PFSK-1 (cell line): ENCODE measurements at regions not wholly inside any gene's neighbourhood (a gene's known extent, or its start where the extent isn't known, plus 50 kb on each side); places are given as distances from the start of the nearest gene placed in this dataset.

Experiments
- FOXP2 ChIP-seq: optimal IDR thresholded peaks from 2 replicates; pipeline ENCODE3; 2011; ENCODE audit warnings: borderline replicate concordance, control low read depth, inconsistent platforms; ENCODE audit not compliant: insufficient read depth; ENCODE audit errors: extremely low read length, extremely low read depth
- POLR2AphosphoS5 ChIP-seq: IDR thresholded peaks from 2 replicates; pipeline ENCODE4 v1.6.1; 2012; ENCODE audit warnings: low read depth, mild to moderate bottlenecking, control low read depth, low read length, moderate library complexity
- REST ChIP-seq, 2 experiments: IDR thresholded peaks; 2 replicates each; pipeline versions ENCODE4 v1.6.1 to v1.8.0; 2011 to 2012; ENCODE audit warnings: low read depth in 2 of 2, low read length in 2 of 2, control low read depth in 1 of 2, inconsistent platforms in 1 of 2, mild to moderate bottlenecking in 1 of 2, moderate library complexity in 1 of 2; ENCODE audit not compliant: insufficient read depth in 1 of 2
- SIN3A ChIP-seq: IDR thresholded peaks from 2 replicates; pipeline ENCODE4 v1.6.1; 2012; ENCODE audit warnings: mild to moderate bottlenecking, low read length, moderate library complexity, borderline replicate concordance; ENCODE audit not compliant: insufficient read depth
- TAF1 ChIP-seq: IDR thresholded peaks from 2 replicates; pipeline ENCODE4 v1.6.1; 2012; ENCODE audit warnings: low read length, control low read depth, borderline replicate concordance; ENCODE audit not compliant: insufficient read depth

- TF ChIP-seq TAF1 (no peak), REST (IDR thresholded peaks at IDR 0.05; ENCODE audit: insufficient read depth in 1 of 2, low read depth in 2 of 2, low read length in 2 of 2) (no peak), FOXP2 (no peak), POLR2AphosphoS5 (no peak), SIN3A (no peak)
Observed at GRCh38 chr4:125641611-125642010, 326.9 kb downstream of the FAT4 start.

GRCh38 chr4:125642645-125643044 is 327.9 kb downstream of the FAT4 start:
- TF ChIP-seq FOXP2 (no peak), POLR2AphosphoS5 (no peak), TAF1 (no peak), REST (IDR thresholded peaks at IDR 0.05; ENCODE audit: insufficient read depth in 1 of 2, low read depth in 2 of 2, low read length in 2 of 2) (no peak), SIN3A (no peak)

DNA sequence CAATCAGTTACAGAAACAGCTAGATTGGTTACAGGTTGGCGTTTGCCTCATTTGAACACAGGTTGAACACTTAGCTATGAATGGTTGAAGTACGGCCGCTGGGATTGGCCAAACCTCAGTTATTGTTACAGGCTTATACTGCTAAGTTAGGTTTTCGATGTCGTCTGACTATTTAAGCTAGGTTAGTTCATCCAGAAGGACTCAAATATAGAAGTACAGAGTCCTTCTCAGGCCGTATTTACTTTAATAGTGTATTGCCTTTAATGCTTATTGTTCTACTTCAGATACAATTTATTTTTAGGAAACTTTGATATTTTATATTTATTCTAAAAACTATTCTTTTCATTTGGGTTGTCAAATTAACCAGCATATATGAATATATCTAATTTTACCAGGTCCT is 334.7 kb downstream of the FAT4 start:
- TF ChIP-seq FOXP2 (no peak), REST (IDR thresholded peaks at IDR 0.05; ENCODE audit: insufficient read depth in 1 of 2, low read depth in 2 of 2, low read length in 2 of 2) (no peak), POLR2AphosphoS5 (no peak), SIN3A (no peak), TAF1 (no peak)

- TF ChIP-seq SIN3A (no peak), FOXP2 (no peak), TAF1 (no peak), POLR2AphosphoS5 (no peak), REST (IDR thresholded peaks at IDR 0.05; ENCODE audit: insufficient read depth in 1 of 2, low read depth in 2 of 2, low read length in 2 of 2) (no peak)
Observed at GRCh38 chr4:125650557-125650956, 335.8 kb downstream of the FAT4 start.

- no peak for TF ChIP-seq REST (IDR thresholded peaks at IDR 0.05; ENCODE audit: insufficient read depth in 1 of 2, low read depth in 2 of 2, low read length in 2 of 2)
- TF ChIP-seq FOXP2 = no peak
- TF ChIP-seq SIN3A = no peak
- TF ChIP-seq POLR2AphosphoS5 = no peak
- no peak for TF ChIP-seq TAF1
Observed at GRCh38 chr4:125658773-125659172, 344.0 kb downstream of the FAT4 start.
